Gastrocnemius medialis (tissue), 4 donors: ENCODE measurements at regions not wholly inside any gene's neighbourhood (a gene's known extent, or its start where the extent isn't known, plus 50 kb on each side); places are given as distances from the start of the nearest gene placed in this dataset.

Experiments used
- ATAC-seq, 2 donors: fragments of 150-250 bp; one replicate each; pipeline ENCODE4 v1.9.1; 2016
- DNase-seq, 2 donors: peaks; one replicate each; pipeline ENCODE4 v3.0.0-alpha.2; 2019
- H3K27ac ChIP-seq, 4 donors: fragments of 200-600 bp; sonication (generic); 1 replicate in 1 of 4; 2 replicates in 3 of 4; pipeline ENCODE4 v1.5.1; 2016 to 2018; ENCODE audit warnings: mild to moderate bottlenecking in 2 of 4, moderate library complexity in 1 of 4
- H3K27me3 ChIP-seq, 3 donors: fragments of 200-600 bp; sonication (generic) in 2 of 3; 1 replicate in 1 of 3; 2 replicates in 2 of 3; pipeline versions ENCODE4 v1.5.1 to v1.6.0; 2016 to 2019; ENCODE audit warnings: mild to moderate bottlenecking in 1 of 3, moderate library complexity in 1 of 3
- H3K36me3 ChIP-seq, 2 donors: fragments of 200-600 bp; sonication (generic) in 1 of 2; one replicate each; pipeline ENCODE4 v1.5.1; 2017 to 2018
- H3K4me1 ChIP-seq, 2 donors: fragments of 200-600 bp; sonication (generic) in 1 of 2; one replicate each; pipeline ENCODE4 v1.5.1; 2016 to 2017; ENCODE audit warnings: mild to moderate bottlenecking in 2 of 2
- H3K4me3 ChIP-seq, 4 donors: fragments of 200-600 bp; sonication (generic) in 3 of 4; 1 replicate in 1 of 4; 2 replicates in 3 of 4; pipeline ENCODE4 v1.5.1; 2016 to 2019; ENCODE audit warnings: mild to moderate bottlenecking in 2 of 4
- H3K9me3 ChIP-seq, 3 donors: fragments of 200-600 bp; sonication (generic) in 2 of 3; 1 replicate in 1 of 3; 2 replicates in 2 of 3; pipeline ENCODE4 v1.5.1; 2016 to 2019
- POLR2A ChIP-seq, 2 donors: fragments of 450-650 bp; IDR thresholded peaks; one replicate each; pipeline ENCODE4 v1.6.1; 2017; ENCODE audit warnings: antibody characterized with exemption in 2 of 2, mild to moderate bottlenecking in 2 of 2, moderate library complexity in 2 of 2
- in situ Hi-C, 4 donors: fragments of 200-750 bp; cut with MboI; loops; one replicate each; pipeline versions ENCODE4 v1.15.0 to v1.8.0; 2017; ENCODE audit warnings: low sequenced_read_pairs in 4 of 4
- intact Hi-C: fragments of 100-400 bp; cut with DNase I; formaldehyde crosslinking; loops from one replicate; pipeline ENCODE4 v1.15.1; 2023; ENCODE audit warnings: low total_unique reads
- TF ChIP-seq, protein P1 (sequence below), 5 experiments: fragments of 450-650 bp in 3 of 5; fragments of 200-600 bp in 2 of 5; sonication (generic) in 2 of 5; IDR thresholded peaks in 4 of 5; conservative IDR thresholded peaks in 1 of 5; 1 replicate in 4 of 5; 2 replicates in 1 of 5; pipeline ENCODE4 v1.5.1; 2016 to 2019; ENCODE audit warnings: antibody characterized with exemption in 5 of 5, mild to moderate bottlenecking in 3 of 5, moderate library complexity in 3 of 5

DNA sequence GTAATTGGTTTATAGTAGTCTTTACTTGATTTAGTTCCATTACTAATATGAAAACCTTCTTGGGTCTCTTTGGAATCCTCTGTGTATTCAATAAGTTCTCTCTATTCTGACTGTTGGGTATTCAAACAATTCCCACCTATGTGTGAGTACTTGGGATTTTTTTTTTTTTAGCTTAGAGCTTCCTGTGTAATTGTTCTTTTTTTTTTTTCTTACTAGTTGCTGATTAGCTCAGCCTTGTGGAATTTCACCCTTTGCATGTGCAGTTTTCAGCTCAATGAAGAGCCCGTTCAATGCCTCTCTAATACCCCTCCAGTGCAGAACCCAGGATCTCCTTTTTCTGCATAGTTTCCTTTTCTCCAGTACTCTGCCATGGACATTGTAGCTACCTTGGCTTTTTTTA lies 339.1 kb upstream of the GALNT5 start:
- TF ChIP-seq, protein P1, sequence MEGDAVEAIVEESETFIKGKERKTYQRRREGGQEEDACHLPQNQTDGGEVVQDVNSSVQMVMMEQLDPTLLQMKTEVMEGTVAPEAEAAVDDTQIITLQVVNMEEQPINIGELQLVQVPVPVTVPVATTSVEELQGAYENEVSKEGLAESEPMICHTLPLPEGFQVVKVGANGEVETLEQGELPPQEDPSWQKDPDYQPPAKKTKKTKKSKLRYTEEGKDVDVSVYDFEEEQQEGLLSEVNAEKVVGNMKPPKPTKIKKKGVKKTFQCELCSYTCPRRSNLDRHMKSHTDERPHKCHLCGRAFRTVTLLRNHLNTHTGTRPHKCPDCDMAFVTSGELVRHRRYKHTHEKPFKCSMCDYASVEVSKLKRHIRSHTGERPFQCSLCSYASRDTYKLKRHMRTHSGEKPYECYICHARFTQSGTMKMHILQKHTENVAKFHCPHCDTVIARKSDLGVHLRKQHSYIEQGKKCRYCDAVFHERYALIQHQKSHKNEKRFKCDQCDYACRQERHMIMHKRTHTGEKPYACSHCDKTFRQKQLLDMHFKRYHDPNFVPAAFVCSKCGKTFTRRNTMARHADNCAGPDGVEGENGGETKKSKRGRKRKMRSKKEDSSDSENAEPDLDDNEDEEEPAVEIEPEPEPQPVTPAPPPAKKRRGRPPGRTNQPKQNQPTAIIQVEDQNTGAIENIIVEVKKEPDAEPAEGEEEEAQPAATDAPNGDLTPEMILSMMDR (IDR thresholded peaks at IDR 0.05 in 4 of 5, conservative IDR thresholded peaks at IDR 0.05 in 1 of 5): no peak
- no peak for TF ChIP-seq POLR2A (IDR thresholded peaks at IDR 0.05)
- Histone ChIP-seq H3K9me3 (no peaks in the 10 kb centered on the region), H3K4me1 (no peaks in the 10 kb centered on the region), H3K4me3 (no peak overlapping the region), H3K27me3 (no peaks in the 10 kb centered on the region), H3K27ac (no peak overlapping the region), H3K36me3 (no peaks in the 10 kb centered on the region)
- in situ Hi-C loops (no loop called here), intact Hi-C loops (no loop called here)
- DNase-seq (no peak), ATAC-seq (no peak)

- DNase-seq: no peak
- Histone ChIP-seq H3K4me3 (no peak overlapping the region), H3K27ac (no peak overlapping the region), H3K4me1 (no peaks in the 10 kb centered on the region), H3K36me3 (no peaks in the 10 kb centered on the region), H3K27me3 (no peaks in the 10 kb centered on the region), H3K9me3 (no peaks in the 10 kb centered on the region)
- in situ Hi-C loops (no loop called here), intact Hi-C loops (no loop called here)
- no peak for ATAC-seq
- no peak for TF ChIP-seq POLR2A (IDR thresholded peaks at IDR 0.05)
- TF ChIP-seq, protein P1 (IDR thresholded peaks at IDR 0.05 in 4 of 5, conservative IDR thresholded peaks at IDR 0.05 in 1 of 5): no peak
These were observed 327.1 kb upstream of the GALNT5 start for GRCh38 chr2:156930423-156930822.

GRCh38 chr2:156933645-156934225 lies 323.8 kb upstream of the GALNT5 start:
- H3K9me3 ChIP-seq: no peaks in the 10 kb centered on the region
- in situ Hi-C loops: no loop called here
- TF ChIP-seq, protein P1 (IDR thresholded peaks at IDR 0.05 in 4 of 5, conservative IDR thresholded peaks at IDR 0.05 in 1 of 5): no peak
- TF ChIP-seq POLR2A (IDR thresholded peaks at IDR 0.05): no peak
- H3K4me1 ChIP-seq: no peaks in the 10 kb centered on the region
- intact Hi-C loops: no loop called here
- no peaks in the 10 kb centered on the region for H3K36me3 ChIP-seq
- ATAC-seq: no peak
- H3K27me3 ChIP-seq: no peaks in the 10 kb centered on the region
- H3K27ac ChIP-seq: no peak overlapping the region
- no peak overlapping the region for H3K4me3 ChIP-seq
- no peak for DNase-seq

DNA sequence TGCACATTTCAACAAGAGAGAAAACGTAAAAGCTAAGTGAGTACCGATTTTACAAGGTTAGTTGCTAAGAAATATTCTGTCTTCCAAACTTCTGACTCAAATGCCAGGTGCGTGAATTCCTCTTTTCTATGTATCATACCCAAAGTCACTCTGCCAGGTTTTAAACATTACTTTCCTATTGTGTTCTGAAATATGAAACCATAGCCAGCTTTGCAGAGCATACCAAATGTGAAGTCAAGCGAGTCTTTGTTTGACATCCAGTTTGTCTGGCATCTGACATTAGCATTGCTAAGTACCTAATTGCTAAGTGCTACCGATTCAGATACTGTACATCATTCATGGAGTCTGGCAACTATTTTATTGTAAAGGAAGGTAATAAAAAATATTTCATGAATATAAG lies 321.9 kb upstream of the GALNT5 start:
- ATAC-seq (no peak), DNase-seq (no peak)
- H3K9me3 ChIP-seq: no peaks in the 10 kb centered on the region
- H3K4me1 ChIP-seq: no peaks in the 10 kb centered on the region
- H3K36me3 ChIP-seq: no peaks in the 10 kb centered on the region
- intact Hi-C loops: no loop called here
- no peak overlapping the region for H3K4me3 ChIP-seq
- in situ Hi-C loops: no loop called here
- no peaks in the 10 kb centered on the region for H3K27me3 ChIP-seq
- no peak overlapping the region for H3K27ac ChIP-seq
- no peak for TF ChIP-seq POLR2A (IDR thresholded peaks at IDR 0.05)
- TF ChIP-seq, protein P1 (IDR thresholded peaks at IDR 0.05 in 4 of 5, conservative IDR thresholded peaks at IDR 0.05 in 1 of 5): no peak

DNA sequence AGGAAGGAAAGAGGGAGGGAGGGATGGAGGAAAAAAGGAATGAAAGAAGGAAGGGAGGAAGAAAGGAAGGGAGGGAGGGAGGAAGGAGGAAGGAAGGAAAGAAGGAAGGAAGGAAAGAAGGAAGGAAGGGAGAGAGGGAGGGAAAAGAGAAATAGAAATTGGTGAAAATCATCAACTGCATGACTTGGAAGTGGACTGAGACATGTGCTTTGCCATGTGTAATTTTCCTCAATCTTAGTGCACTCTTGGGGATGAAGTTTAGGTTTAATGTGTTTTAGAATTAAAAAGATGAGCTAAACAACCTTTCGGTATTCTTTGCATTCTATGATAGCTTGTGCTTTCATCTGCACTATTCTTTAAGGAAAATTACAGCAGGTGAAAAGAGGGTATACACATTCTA lies 320.1 kb upstream of the GALNT5 start:
- Histone ChIP-seq H3K27me3 (no peaks in the 10 kb centered on the region), H3K9me3 (no peaks in the 10 kb centered on the region), H3K36me3 (no peaks in the 10 kb centered on the region), H3K27ac (no peak overlapping the region), H3K4me1 (no peaks in the 10 kb centered on the region), H3K4me3 (no peak overlapping the region)
- no peak for TF ChIP-seq POLR2A (IDR thresholded peaks at IDR 0.05)
- TF ChIP-seq, protein P1 (IDR thresholded peaks at IDR 0.05 in 4 of 5, conservative IDR thresholded peaks at IDR 0.05 in 1 of 5): no peak
- ATAC-seq: no peak
- in situ Hi-C loops (no loop called here), intact Hi-C loops (no loop called here)
- no peak for DNase-seq
